ENCODE measurements at regions not wholly inside any gene's neighbourhood (a gene's known extent, or its start where the extent isn't known, plus 50 kb on each side); places are given as distances from the start of the nearest gene placed in this dataset.
"Not testable (repeated sequence)": the region's sequence is repeated elsewhere in the genome, so short reads cannot be mapped to it uniquely, and the experiment has no call there.

DNA sequence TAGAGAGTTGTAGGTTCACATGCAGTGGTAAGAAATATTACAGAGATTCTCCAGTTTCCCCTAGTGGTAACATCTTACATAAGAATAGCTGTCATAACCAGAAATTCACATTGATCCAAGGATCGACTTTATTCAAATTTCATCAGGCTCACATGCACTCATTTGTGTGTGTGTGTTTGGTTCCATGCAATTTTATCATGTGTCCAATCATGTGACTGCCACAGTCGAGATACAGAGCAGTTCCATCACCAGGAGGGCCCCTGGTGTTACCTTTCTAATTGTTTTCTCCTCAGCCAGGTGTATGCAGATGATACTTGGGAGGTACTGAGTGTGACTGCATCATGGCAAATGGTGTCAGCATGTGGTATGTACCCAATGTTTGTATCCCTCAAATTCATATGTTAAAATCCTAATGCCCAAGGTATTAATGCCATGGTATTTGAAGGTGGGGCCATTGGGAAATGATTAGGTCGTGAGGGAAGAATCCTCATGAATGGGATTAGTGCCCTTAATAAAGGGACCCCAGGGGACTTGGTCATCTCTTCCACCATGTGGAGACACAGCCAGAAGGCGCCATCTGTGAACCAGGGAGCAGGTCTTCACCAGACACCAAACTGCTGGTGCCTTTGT, 126.3 kb downstream of the CXCL12 start:
- TF ChIP-seq, protein P1, sequence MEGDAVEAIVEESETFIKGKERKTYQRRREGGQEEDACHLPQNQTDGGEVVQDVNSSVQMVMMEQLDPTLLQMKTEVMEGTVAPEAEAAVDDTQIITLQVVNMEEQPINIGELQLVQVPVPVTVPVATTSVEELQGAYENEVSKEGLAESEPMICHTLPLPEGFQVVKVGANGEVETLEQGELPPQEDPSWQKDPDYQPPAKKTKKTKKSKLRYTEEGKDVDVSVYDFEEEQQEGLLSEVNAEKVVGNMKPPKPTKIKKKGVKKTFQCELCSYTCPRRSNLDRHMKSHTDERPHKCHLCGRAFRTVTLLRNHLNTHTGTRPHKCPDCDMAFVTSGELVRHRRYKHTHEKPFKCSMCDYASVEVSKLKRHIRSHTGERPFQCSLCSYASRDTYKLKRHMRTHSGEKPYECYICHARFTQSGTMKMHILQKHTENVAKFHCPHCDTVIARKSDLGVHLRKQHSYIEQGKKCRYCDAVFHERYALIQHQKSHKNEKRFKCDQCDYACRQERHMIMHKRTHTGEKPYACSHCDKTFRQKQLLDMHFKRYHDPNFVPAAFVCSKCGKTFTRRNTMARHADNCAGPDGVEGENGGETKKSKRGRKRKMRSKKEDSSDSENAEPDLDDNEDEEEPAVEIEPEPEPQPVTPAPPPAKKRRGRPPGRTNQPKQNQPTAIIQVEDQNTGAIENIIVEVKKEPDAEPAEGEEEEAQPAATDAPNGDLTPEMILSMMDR (IDR thresholded peaks at IDR 0.05), result no peak
- 89 to 92% methylated on average over 4 of the region's 4 CpGs for WGBS, 2 donors
- no peak for ATAC-seq
- intact Hi-C loops (cut with DNase I), result no loop called here
- no peak overlapping the region for H3K4me3 ChIP-seq
- no peak overlapping the region for H3K27ac ChIP-seq
- no peaks in the 10 kb centered on the region for H3K27me3 ChIP-seq
- H3K4me1 ChIP-seq, result peaks cover 4 to 38% (median 28%) of the 10 kb centered on the region in 9 donors
- H3K36me3 ChIP-seq, result no peaks in the 10 kb centered on the region
- DNase-seq, result no peak
- H3K9me3 ChIP-seq, result no peaks in the 10 kb centered on the region

DNA sequence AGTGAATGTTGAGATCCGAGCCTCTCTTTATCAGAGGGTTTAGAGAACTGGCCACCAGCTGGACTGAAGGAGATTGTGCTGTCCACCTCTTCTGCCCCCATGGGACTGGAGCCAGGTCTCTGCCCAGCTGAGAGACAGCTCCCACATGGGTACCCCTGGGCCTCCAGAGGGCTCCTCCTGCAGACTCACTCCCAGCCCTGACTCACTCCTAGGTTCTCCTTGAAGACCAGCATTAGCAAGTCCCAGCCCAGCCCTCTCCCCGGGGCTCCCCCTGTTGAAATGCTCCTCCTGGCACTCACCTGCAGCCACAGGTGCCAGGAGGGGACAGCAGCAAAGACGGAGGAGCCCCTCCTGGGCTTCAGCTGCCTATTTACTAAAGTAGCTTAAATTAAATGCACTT, 126.9 kb downstream of the CXCL12 start:
- peaks cover 4 to 37% (median 27%) of the 10 kb centered on the region in 9 donors for H3K4me1 ChIP-seq
- TF ChIP-seq, protein P1 (IDR thresholded peaks at IDR 0.05), result no peak
- DNase-seq (no peak), ATAC-seq (no peak)
- no peaks in the 10 kb centered on the region for H3K36me3 ChIP-seq
- no peaks in the 10 kb centered on the region for H3K27me3 ChIP-seq
- WGBS, 2 donors, result 77 to 86% methylated on average over 3 of the region's 3 CpGs
- intact Hi-C loops (cut with DNase I), result no loop called here
- H3K27ac ChIP-seq, result no peak overlapping the region
- no peaks in the 10 kb centered on the region for H3K9me3 ChIP-seq
- no peak overlapping the region for H3K4me3 ChIP-seq

DNA sequence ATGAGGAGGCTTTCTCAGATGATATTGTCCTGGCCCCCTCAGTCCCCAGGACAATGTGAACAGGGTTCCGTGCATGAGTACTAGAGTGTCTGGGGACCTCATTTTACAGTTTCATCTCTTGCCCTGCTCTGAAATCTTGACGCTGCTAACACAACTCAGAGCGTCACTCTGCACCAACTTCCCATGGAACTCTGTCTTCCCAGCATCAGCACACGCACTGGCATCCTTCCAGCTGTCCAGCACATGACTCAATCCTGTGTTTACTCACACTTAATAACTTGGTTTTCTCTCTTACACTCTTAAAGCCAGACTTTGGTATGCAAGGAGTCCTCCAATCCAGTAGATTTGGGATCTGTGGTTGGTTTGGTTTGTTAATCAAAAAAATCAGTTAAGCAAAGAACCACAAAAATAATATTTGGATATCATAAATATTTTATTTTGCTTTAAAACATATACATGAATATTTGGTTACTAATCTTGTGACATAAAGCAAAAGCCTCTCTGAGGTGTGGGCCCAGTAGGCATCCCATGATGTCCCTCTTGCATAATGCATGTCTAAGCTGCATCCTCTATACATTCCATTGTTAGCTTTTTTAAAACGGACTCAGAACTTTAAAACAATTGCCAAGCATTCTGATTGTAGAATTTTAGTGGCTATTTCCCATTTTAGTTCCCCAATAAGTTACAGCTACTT, 131.0 kb downstream of the CXCL12 start:
- Histone ChIP-seq H3K9me3 (no peaks in the 10 kb centered on the region), H3K4me1 (peaks cover 0 to 23% (median 10%) of the 10 kb centered on the region in 9 donors), H3K27ac (no peak overlapping the region), H3K36me3 (no peaks in the 10 kb centered on the region), H3K4me3 (no peak overlapping the region), H3K27me3 (no peaks in the 10 kb centered on the region)
- intact Hi-C loops (cut with DNase I), result no loop called here
- ATAC-seq, result peak; percentile 57 to 92 (median 84)
- TF ChIP-seq, protein P1 (IDR thresholded peaks at IDR 0.05), result no peak
- DNase-seq, result peak; percentile 69 to 70
- WGBS, 2 donors, result 19 to 27% methylated on average over 5 of the region's 5 CpGs

DNA sequence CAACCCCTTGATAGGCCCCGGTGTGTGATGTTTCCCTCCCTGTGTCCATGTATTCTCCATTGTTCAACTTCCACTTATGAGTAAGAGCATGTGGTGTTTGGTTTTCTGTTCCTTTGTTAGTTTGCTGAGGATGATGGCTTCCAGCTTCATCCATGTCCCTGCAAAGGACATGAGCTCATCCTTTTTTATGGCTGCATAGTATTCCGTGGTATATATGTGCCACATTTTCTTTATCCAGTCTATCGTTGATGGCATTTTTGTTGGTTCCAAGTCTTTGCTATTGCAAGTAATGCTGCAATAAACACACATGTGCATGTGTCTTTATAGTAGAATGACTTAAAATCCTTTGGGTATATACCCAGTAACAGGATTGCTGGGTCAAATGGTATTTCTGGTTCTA, 132.3 kb downstream of the CXCL12 start:
- H3K27ac ChIP-seq; H3K9me3 ChIP-seq; intact Hi-C loops (cut with DNase I); H3K4me3 ChIP-seq; ATAC-seq; H3K27me3 ChIP-seq; H3K36me3 ChIP-seq; DNase-seq: not testable (repeated sequence)
- WGBS, 2 donors, result 96 to 97% methylated on average over 3 of the region's 3 CpGs
- H3K4me1 ChIP-seq, result peaks cover 0 to 23% (median 10%) of the 10 kb centered on the region in 9 donors

DNA sequence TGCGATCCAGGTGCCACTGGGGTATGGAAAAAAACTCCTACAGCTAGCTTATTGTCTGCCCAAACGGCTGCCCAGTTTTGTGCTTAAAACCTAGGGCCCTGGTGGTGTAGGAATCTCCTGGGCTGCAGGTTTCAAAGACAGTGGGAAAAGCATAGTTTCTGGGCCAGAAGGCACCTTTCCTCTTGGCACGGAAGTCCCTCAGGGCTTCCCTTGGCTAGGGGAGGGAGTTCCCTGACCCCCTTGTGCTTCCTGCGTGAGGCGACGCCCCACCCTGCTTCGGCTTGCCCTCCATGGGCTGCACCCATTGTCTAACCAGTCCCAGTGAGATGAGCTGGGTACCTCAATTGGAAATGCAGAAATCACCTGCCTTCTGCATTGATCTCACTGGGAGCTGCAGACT, 135.0 kb downstream of the CXCL12 start:
- Histone ChIP-seq H3K27ac (peak overlapping the region in 3 of 10 donors; percentile 24 to 40 (median 36)), H3K9me3 (peaks cover 0 to 12% (median 0%) of the 10 kb centered on the region in 11 donors), H3K4me1 (peaks cover 0 to 23% (median 10%) of the 10 kb centered on the region in 9 donors)
- ATAC-seq, result peak in 1 of 8 donors; percentile 57
- 74 to 77% methylated on average over 7 of the region's 7 CpGs for WGBS, 2 donors
- DNase-seq; H3K4me3 ChIP-seq; H3K27me3 ChIP-seq; H3K36me3 ChIP-seq; intact Hi-C loops (cut with DNase I): not testable (repeated sequence)

All from heart right ventricle (tissue), 16 donors.